IPS DF 6.9 (cell line): ENCODE measurements at regions not wholly inside any gene's neighbourhood (a gene's known extent, or its start where the extent isn't known, plus 50 kb on each side); places are given as distances from the start of the nearest gene placed in this dataset.

Experiments
- DNase-seq: peaks from one replicate; pipeline ENCODE4 v3.0.0-alpha.2; 2013; ENCODE audit warnings: low read depth, low spot score
- H3K27ac ChIP-seq: one replicate; pipeline ENCODE4 v1.5.1; 2013; ENCODE audit warnings: low read length, control low read depth
- H3K27me3 ChIP-seq: 2 replicates; pipeline ENCODE4 v1.6.1; 2013; ENCODE audit warnings: mild to moderate bottlenecking, low read length; ENCODE audit not compliant: control insufficient read depth, insufficient read depth
- H3K36me3 ChIP-seq: 2 replicates; pipeline ENCODE4 v1.6.1; 2013; ENCODE audit warnings: low read length; ENCODE audit not compliant: control insufficient read depth, insufficient read depth
- H3K4me1 ChIP-seq: 2 replicates; pipeline ENCODE4 v1.6.1; 2013; ENCODE audit warnings: low read length; ENCODE audit not compliant: control insufficient read depth, insufficient read depth
- H3K4me3 ChIP-seq: 2 replicates; pipeline ENCODE4 v1.5.1; 2013; ENCODE audit warnings: mild to moderate bottlenecking, low read length
- H3K9me3 ChIP-seq: 2 replicates; pipeline ENCODE4 v1.6.1; 2013; ENCODE audit warnings: low read length, inconsistent platforms; ENCODE audit not compliant: control insufficient read depth, insufficient read depth
- WGBS: extraction: QIAGEN DNeasy Blood & Tissue Kit; methylation state at CpG from one replicate; pipeline ENCODE4 v1.1.7; 2013; ENCODE audit warnings: mixed read lengths, missing lambda C conversion rate; ENCODE audit not compliant: insufficient read length, insufficient coverage; 5-methylcytosine and 5-hydroxymethylcytosine counted together

DNA sequence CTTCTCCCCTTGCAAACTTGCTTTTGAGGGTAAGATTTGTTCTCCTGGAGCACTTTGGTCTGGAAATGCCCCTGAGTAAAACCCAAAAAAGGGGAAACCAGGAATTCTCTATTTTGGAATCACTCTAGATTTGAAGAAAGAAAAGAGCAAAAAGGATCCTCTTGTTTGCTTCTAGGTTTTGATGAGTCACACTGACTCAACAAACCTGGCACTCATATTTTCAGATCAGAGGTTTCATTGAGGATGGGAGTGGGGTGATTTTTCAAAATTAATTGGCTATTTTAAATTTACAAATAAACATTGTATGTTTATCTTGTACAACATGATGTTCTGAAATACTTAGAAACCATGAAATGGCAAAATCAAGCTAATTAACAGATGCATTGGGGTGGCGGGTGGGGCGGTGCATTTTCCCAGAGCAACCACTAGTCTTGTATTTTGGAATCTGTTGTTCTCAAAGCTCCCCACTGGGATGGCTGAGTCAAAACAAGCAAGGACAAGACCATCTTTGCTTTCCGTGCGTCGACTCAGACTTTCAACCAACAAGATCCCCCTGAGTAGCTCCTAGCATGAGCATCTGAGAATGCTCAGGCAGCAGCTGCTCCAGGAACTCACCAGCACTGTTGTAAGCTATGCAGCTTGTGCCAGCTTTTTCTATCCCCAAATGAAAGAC is 451.4 kb downstream of the WDR72 start:
- DNase-seq = no peak
- H3K4me3 ChIP-seq = no peak overlapping the region
- no peaks in the 10 kb centered on the region for H3K9me3 ChIP-seq
- peaks cover 6% of the 10 kb centered on the region for H3K4me1 ChIP-seq
- no peak overlapping the region for H3K27ac ChIP-seq
- no CpG with 5 or more reads among the region's 5 CpGs for WGBS
- H3K36me3 ChIP-seq = no peaks in the 10 kb centered on the region
- H3K27me3 ChIP-seq = no peaks in the 10 kb centered on the region

DNA sequence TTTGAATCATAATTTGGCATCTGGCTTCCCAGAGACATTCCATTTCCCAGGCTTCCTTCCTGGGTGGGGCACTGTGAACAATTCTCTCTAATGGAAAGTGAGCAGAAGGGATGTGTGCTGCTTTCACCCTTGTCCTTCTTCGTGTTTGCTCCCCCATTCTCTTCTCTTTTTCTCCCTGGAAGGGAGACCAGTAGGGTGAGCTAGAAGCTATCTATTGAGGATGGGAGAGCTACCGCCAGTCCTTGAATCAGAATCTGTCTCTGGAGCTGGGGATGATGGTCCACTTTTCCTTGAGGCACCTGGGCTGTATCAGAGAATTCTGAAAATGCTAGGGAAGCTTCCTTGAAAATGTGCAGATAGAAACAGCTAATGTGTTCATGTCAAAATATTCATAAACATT is 453.9 kb downstream of the WDR72 start:
- no peak overlapping the region for H3K27ac ChIP-seq
- no peak overlapping the region for H3K4me3 ChIP-seq
- H3K27me3 ChIP-seq = no peaks in the 10 kb centered on the region
- no peak for DNase-seq
- peaks cover 3% of the 10 kb centered on the region; the same call in 1 of the 2 replicates for H3K4me1 ChIP-seq
- WGBS = no CpG with 5 or more reads among the region's 2 CpGs
- H3K36me3 ChIP-seq = no peaks in the 10 kb centered on the region
- no peaks in the 10 kb centered on the region for H3K9me3 ChIP-seq

DNA sequence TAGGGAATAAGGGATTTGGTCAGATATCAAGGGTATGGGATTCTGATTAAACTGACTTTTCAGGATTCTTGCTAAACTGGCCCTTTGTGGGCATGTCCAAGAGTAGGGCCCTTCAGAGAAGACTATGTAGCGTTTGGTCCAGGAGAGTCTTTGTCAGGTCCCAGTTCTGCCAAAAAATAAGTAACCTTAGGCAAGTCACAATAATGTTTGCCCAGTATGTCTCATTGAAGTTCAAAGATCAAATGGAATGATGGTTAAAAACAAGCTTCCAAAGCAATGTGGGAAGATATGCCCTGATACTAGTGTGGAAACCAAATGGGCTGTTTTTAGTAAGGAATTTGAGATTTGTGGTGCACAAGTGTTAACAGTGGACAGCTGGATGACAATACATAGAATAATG is 454.4 kb downstream of the WDR72 start:
- DNase-seq = no peak
- no peaks in the 10 kb centered on the region for H3K9me3 ChIP-seq
- no peak overlapping the region for H3K27ac ChIP-seq
- no peaks in the 10 kb centered on the region for H3K36me3 ChIP-seq
- H3K27me3 ChIP-seq = no peaks in the 10 kb centered on the region
- peaks cover 3% of the 10 kb centered on the region; the same call in 1 of the 2 replicates for H3K4me1 ChIP-seq
- no peak overlapping the region for H3K4me3 ChIP-seq
- no CpG with 5 or more reads among the region's 1 CpG for WGBS

DNA sequence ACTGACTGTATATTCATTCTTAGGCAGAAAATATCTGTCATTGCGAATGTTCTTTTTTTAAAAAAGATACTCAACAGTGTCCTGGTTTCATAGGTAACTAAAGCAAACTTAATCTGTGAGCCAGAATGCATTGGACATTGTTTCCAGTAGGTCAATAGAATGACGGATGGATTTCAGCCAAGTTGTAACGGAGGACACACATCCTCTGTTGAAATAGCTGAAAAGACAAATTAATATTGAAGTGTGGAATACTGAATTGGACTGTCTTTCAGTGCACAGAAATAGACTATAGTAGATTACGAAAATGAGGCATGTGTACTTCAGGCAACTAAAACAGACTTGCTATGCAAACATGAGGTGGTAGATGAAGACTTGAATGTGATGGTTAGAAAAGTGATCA is 461.6 kb downstream of the WDR72 start:
- no peak for DNase-seq
- Histone ChIP-seq H3K4me3 (no peak overlapping the region), H3K36me3 (no peaks in the 10 kb centered on the region), H3K27ac (no peak overlapping the region), H3K4me1 (no peaks in the 10 kb centered on the region), H3K27me3 (no peaks in the 10 kb centered on the region), H3K9me3 (no peaks in the 10 kb centered on the region)
- no CpG with 5 or more reads among the region's 4 CpGs for WGBS

DNA sequence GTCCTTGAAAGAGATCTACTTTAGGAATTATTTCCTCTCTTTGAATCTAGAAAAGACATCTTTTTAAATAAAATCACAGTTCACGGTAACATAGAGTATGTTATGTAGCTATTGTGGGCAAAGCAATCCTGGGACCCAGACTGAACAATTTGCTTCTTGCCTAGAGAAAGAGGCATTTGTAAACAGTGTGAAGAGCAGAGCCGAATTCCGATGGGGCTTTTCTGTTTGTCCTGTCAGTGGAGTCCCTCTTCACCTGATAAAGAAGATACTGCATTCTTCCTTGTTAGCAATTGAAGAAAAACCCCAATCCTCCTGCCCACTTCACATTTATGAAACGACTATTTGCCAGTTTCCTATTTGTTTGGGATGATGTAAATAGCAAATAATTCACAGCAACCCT is 462.9 kb downstream of the WDR72 start:
- Histone ChIP-seq H3K27me3 (no peaks in the 10 kb centered on the region), H3K36me3 (no peaks in the 10 kb centered on the region), H3K4me3 (no peak overlapping the region), H3K9me3 (no peaks in the 10 kb centered on the region), H3K4me1 (no peaks in the 10 kb centered on the region), H3K27ac (no peak overlapping the region)
- no CpG with 5 or more reads among the region's 4 CpGs for WGBS
- no peak for DNase-seq

DNA sequence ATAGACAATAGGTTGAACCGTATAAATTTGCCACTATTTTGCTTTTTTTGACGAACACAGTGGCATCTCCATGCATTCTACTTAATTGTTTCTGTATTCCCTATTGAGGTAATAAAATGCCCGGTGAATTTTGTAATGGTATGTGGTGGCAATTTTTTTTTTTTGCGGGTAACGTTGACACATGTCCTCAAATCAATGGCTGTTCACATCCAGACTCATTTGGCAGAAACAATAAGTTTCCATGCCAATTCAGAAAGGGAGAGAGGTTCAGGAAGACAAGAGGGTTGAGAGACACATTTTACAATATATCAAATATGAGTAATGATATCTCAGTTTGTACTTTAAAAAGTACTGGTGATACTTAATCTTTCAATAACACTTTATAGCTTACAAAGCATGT is 463.9 kb downstream of the WDR72 start:
- H3K4me1 ChIP-seq = no peaks in the 10 kb centered on the region
- no peaks in the 10 kb centered on the region for H3K9me3 ChIP-seq
- no peaks in the 10 kb centered on the region for H3K36me3 ChIP-seq
- no peak overlapping the region for H3K4me3 ChIP-seq
- no peak overlapping the region for H3K27ac ChIP-seq
- no CpG with 5 or more reads among the region's 5 CpGs for WGBS
- H3K27me3 ChIP-seq = no peaks in the 10 kb centered on the region
- no peak for DNase-seq

DNA sequence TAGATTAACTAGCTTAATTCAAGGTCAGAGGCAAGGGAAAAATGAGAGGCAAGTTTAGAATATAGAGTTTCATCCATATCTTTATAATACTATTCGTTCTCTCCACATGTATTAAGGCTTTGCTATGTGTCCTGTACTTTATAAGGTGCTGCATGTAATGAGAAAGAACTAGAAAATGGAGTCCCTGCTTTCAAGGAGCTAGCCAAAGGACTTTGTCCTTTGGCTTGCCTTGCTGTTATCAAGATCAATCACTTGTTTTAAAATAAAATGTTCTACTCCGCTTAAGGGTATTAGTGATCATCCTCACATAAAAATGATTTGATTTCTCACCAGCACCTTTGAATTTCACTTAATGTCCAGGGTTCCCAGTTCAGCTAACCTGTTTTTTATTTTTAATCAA is 470.9 kb downstream of the WDR72 start:
- H3K4me1 ChIP-seq = no peaks in the 10 kb centered on the region
- H3K36me3 ChIP-seq = no peaks in the 10 kb centered on the region
- H3K4me3 ChIP-seq = no peak overlapping the region
- H3K9me3 ChIP-seq = no peaks in the 10 kb centered on the region
- no peak for DNase-seq
- WGBS = no CpG with 5 or more reads among the region's 2 CpGs
- no peaks in the 10 kb centered on the region for H3K27me3 ChIP-seq
- H3K27ac ChIP-seq = no peak overlapping the region

DNA sequence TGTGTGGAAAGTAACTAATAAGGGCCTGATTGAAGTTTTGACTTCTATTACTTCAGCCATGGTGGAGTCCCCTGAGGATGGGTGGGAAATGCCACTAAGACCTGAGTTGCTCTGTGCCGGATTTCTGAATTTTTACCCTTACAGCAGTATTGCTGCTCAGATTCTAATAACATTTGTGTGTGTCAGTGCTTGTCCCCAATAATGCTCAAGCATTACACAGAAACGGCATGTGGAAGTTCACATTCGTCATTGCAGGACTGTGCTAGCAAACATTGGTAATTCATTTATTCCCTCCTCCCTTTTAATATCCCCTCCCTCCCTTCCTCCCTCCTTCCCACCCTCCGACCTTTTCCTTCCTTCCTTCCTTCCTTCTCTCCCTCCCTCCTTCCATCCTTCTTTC is 484.5 kb upstream of the ONECUT1 start:
- Histone ChIP-seq H3K27ac (no peak overlapping the region), H3K9me3 (no peaks in the 10 kb centered on the region), H3K27me3 (no peaks in the 10 kb centered on the region), H3K4me1 (0 out of 2 replicates have a peak, but pooled peaks cover 1% of the 10 kb centered on the region), H3K36me3 (no peaks in the 10 kb centered on the region), H3K4me3 (no peak overlapping the region)
- DNase-seq = no peak
- WGBS = 97% methylated on average over 1 of the region's 4 CpGs

DNA sequence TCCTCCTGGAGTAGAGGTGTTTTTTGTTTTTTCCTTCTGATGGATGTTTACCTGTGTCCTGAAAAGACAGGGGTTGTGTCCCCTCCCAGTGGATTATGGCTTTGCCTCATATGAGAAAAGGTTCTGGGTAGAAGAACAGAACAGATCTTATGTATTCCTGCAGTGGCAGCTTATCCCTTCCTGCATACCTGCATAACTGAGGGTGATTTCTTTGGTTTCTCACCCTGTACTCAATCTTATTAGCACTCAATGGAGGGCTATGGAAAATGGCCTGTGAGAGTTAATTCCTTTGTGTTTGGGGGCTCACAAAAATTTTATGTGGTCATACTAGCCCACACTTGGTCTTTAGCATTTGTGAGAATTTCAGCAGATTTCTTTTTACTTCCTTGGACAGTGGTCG is 482.0 kb upstream of the ONECUT1 start:
- no CpG with 5 or more reads among the region's 1 CpG for WGBS
- Histone ChIP-seq H3K9me3 (no peaks in the 10 kb centered on the region), H3K27me3 (no peaks in the 10 kb centered on the region), H3K27ac (no peak overlapping the region), H3K4me1 (0 out of 2 replicates have a peak, but pooled peaks cover 1% of the 10 kb centered on the region), H3K36me3 (no peaks in the 10 kb centered on the region), H3K4me3 (no peak overlapping the region)
- DNase-seq = no peak

DNA sequence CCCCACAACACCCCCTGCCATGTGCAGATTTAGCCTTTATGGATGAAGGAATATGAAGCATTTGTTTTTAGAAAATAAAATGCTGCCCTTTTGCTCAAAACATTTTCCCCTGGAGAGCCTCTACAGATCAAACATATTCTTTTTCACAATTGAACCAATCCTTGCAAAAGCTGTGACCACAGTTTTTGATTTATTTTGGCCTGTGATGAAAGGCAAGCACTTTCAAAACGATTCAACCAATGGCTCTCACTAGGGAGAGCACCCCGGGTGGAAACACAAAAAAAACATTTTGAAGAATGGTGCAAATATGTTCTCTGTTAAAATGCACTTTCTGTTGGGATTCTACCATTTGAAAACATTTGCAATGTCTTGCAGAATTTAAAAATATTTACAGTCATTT is 476.0 kb upstream of the ONECUT1 start:
- WGBS = no CpG with 5 or more reads among the region's 2 CpGs
- H3K27me3 ChIP-seq = no peaks in the 10 kb centered on the region

DNA sequence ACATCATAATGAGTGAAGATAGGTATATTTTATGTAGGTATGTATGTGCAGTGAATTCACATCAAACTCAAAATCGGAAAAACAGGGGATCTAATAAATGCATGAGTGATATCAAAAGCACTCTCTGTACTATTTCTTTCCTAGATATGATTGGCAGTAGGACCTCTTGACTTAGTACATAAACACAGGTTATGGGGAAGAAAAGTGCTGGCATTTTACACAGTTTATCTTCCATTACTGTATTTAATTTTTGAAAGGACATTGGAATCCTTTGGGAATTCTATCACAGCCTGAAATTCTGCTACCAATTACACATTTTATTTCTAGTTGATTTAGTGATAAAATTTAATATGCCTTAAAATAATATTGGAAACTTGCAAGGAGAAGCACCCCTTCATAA is 470.5 kb upstream of the ONECUT1 start:
- Histone ChIP-seq H3K27me3 (no peaks in the 10 kb centered on the region), H3K4me1 (peaks cover 2% of the 10 kb centered on the region; the same call in 1 of the 2 replicates), H3K9me3 (no peaks in the 10 kb centered on the region), H3K36me3 (no peaks in the 10 kb centered on the region), H3K27ac (no peak overlapping the region), H3K4me3 (no peak overlapping the region)
- DNase-seq = no peak
- no CpG with 5 or more reads among the region's 1 CpG for WGBS

More for the DNA sequence above, 476.0 kb upstream of the ONECUT1 start:
- Histone ChIP-seq H3K27ac (no peak overlapping the region), H3K4me3 (no peak overlapping the region), H3K4me1 (no peaks in the 10 kb centered on the region), H3K36me3 (no peaks in the 10 kb centered on the region), H3K9me3 (no peaks in the 10 kb centered on the region)
- DNase-seq = no peak
